VCaP (cell line): ENCODE measurements at regions not wholly inside any gene's neighbourhood (a gene's known extent, or its start where the extent isn't known, plus 50 kb on each side); places are given as distances from the start of the nearest gene placed in this dataset.
"Not testable (repeated sequence)": the region's sequence is repeated elsewhere in the genome, so short reads cannot be mapped to it uniquely, and the experiment has no call there.

Experiments used
- H3K27ac ChIP-seq: fragments of 450-650 bp; 2 replicates; pipeline ENCODE4 v1.5.1; 2017
- TF ChIP-seq, protein P1 (sequence below): fragments of 450-650 bp; conservative IDR thresholded peaks from 2 replicates; pipeline ENCODE4 v1.5.1; 2017; ENCODE audit warnings: mild to moderate bottlenecking, moderate library complexity

DNA sequence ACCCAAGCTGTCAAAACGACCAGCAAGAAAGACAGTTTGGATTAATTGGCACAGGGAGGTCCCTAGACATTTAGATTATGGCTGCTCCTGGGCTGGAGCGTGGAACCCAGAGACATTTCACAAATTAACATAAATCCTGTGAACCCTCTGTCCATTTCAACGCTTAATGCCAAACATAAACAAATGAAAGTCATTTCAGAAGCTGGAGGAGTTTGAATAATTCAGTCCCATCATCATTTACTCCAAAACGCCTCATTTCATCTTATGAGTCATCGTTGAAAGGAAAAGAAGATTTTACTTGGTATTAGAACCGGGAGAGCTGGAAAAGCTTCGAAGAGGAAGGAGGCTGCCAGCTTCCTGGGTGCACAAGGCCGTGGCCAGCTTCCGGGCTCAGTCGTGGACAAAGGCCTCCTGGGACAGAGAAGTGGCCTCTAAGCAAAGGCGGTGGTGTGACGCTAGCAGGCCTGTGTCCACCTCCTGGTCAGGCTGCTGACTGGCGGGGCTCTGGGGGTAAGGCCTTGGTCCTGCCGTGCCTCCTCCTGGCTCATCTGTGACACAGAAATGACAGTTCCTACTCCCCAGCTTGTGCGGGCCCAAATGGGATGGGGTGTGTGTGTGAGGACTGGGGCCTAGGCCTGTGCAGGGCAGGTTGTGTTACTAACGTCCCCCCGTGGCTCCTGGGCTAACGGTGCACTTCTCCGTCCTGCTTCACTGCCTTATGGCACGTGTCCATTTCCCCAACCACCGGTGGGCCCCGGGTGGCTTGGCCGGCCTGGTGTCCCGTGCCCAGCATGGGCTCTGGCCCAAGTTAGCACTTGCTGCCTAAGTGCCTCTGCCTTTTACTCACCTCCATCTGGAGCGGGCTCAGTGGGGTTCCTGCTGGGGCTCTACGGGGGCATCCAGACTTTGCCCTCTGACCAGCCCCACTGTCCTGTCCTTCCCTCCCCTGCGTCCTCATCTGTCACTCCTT, 71.6 kb downstream of the RRM2 start:
- no peak overlapping the region for H3K27ac ChIP-seq
- TF ChIP-seq, protein P1, sequence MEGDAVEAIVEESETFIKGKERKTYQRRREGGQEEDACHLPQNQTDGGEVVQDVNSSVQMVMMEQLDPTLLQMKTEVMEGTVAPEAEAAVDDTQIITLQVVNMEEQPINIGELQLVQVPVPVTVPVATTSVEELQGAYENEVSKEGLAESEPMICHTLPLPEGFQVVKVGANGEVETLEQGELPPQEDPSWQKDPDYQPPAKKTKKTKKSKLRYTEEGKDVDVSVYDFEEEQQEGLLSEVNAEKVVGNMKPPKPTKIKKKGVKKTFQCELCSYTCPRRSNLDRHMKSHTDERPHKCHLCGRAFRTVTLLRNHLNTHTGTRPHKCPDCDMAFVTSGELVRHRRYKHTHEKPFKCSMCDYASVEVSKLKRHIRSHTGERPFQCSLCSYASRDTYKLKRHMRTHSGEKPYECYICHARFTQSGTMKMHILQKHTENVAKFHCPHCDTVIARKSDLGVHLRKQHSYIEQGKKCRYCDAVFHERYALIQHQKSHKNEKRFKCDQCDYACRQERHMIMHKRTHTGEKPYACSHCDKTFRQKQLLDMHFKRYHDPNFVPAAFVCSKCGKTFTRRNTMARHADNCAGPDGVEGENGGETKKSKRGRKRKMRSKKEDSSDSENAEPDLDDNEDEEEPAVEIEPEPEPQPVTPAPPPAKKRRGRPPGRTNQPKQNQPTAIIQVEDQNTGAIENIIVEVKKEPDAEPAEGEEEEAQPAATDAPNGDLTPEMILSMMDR, result no peak

DNA sequence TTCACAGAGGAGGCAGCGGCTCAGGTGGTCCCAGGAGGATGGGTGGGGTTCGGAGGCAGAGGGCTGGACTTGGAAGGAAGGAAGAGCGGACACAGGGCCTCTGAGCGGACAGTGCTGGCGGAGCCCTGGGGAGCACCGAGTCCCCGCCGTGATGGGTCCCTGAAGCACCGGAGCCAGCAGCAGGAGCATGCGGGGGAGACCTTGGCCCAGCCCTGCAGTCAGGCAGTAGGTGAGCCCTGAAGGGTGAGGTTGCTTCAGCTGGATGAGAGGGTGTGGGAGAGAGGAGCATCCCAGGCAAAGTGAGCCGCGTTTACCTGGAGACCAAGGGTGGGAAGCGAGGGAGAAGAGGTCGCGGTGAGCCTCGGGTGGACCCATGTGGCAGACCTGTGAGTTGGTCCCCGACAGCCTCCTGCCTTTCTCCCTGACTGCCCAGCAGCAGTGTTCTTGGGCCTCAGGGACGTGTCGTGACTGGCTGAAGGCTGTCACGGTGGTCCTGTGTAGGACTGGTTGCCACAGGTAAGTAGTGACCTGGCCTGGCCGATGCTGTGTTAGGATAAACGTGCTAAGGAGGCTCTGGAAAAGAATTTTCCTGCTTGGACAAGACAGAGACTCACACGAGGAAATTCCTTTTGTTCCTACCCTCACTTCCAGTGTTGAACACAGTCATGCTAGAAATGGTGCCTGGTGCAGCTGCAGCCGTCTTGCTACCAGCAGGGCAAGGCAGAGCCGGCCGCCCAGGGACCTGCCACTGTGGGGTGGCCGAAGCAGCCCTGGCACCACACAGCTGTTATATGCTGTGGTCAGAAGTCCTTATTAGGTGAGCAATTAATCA, 73.0 kb downstream of the RRM2 start:
- H3K27ac ChIP-seq, result no peak overlapping the region

DNA sequence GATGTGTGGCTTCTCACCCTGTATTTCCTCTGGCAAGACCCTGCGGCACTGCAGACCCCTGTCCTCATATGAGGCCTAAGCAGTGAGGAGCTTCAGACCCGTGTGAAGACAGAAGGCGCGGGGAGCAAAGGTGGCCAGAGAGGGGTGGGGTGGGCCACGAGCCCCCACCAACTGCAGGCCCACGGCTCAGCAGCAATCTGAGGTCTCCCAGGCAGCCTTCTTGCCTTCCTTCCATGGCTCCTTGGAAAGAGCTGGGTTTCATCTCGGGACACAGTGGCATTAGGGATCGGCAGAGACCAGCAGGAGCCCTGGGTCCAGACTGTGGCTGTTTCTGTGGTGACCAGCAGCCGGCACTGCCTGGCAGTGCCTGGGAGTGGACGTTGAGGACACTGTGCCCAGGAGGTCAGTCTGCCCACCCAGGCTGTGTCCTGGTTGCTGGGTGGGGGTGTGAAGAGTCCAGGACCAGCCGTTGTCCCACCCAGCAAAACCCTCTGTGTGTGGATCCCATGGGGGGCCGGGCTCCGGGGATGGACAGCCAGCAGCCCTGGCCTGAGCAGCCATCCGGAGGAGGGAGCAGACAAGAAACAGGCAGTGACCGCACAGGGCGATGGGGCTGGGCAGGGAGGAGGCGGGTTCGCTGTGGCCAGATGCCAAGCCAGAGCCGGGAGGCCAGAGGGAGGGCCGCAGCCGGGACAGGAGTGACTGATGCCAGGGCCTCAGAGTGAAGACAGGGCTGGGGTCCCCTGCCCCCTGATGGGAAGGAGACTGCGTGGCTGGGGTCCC, 73.8 kb downstream of the RRM2 start:
- TF ChIP-seq, protein P1, result no peak

More for the DNA sequence above, 73.0 kb downstream of the RRM2 start:
- TF ChIP-seq, protein P1, result no peak

DNA sequence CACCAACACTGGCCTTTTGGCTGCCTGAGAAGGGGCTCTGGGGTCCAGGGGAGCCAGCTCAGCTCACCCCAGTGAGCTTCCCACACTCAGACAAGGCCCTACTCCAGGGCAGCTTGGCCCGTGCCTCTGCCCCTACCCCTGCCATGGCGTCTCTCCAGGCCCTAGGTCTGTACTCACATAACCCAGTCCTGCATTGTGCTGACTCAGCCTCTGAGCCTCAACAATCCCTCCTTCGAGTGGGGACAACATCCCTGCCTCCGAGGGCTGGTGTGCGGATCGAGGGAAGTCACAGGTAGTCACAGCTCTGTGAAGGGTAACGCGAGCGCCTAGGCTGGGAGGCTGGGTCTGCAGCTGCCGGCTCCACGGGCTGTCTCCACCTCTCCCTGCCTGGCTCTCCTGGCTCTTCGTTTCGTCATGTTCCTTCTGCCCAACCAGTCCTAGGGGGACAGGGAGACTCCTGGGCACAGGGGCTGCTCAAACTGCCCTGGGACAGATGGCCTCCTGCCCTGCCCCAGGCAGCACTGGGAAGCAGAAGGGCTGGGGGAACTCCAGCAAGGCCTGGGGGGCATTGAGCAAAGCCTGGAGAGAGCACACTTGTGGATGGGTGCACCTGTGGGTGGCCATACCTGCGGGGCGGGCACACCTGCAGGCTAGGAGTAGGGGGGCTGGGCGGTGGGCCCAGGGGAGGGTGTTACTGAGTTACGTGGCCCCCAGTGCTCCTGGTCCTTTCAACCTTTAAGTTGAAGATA, 74.6 kb downstream of the RRM2 start:
- H3K27ac ChIP-seq, result no peak overlapping the region
- TF ChIP-seq, protein P1, result no peak

More for the DNA sequence above, 73.8 kb downstream of the RRM2 start:
- H3K27ac ChIP-seq, result no peak overlapping the region

DNA sequence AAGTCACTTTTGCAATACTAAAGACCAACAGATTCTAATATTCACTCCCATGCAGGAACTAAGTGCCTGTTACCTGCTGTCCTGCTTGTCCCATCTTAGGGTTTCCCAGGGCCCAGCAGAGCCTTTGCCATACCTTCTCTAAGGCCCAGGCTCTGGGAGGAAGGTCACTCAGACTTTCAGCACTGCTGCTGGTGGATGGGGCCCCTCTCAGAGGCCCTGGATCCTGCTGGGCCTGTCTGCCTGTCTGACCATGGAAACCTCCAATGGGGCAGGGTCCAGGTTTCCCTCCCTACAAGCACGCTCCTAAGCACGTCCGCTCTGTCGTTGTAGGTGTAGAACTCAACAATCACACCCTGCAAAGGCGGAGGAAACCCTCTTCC, 75.1 kb downstream of the RRM2 start:
- no peak overlapping the region for H3K27ac ChIP-seq
- TF ChIP-seq, protein P1, result no peak

DNA sequence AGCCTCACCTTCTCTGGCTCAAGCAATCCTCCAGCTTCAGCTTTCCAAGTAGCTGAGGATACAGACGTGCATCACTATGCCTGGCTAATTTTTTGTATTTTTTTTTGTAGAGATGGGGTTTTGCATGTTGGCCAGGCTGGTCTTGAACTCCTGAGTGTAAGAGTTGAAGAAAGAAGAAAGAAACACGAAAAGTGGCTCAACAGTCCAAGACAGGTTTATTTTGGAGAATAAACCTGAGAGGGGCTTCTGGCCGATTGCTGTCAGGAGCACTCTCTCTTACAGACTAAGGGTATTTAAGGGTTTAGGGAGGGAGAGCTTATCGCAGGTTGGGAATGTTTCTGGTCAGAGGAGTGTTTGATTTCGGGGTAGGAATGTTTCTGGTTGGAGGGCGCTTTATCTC, 75.9 kb downstream of the RRM2 start:
- H3K27ac ChIP-seq, result not testable (repeated sequence)

DNA sequence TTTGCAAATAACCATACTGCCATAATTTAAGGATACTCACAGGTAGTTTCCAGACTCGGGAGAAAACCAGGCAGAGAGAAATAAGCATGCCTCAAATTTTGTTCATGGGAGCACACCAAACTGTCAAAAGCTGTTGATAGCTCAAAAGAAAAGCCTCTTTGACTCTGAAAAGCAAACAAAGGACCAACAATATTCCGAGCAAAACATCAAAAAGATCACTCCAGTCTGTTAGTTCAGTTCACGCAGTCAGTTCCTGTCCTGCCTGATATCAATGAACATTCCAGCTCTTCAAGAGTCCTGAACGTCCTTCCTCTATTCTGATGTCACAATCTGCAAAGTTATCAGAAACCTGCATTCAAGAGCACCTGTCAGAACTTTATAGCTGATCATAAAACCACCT, 78.7 kb downstream of the RRM2 start:
- TF ChIP-seq, protein P1, result no peak
- no peak overlapping the region for H3K27ac ChIP-seq
